HEK293 (cell line): ENCODE measurements at regions not wholly inside any gene's neighbourhood (a gene's known extent, or its start where the extent isn't known, plus 50 kb on each side); places are given as distances from the start of the nearest gene placed in this dataset.

Experiments
- CTCF ChIA-PET: fragments of 350-600 bp; formaldehyde crosslinking; extraction: SDS; loops from one replicate; lab custom pipeline; 2021; ENCODE audit warnings: antibody characterized with exemption; lab: Yijun Ruan, JAX
- POLR2A ChIA-PET: fragments of 300-600 bp; formaldehyde crosslinking; extraction: SDS; loops from one replicate; lab custom pipeline; 2020; ENCODE audit warnings: antibody characterized with exemption, inconsistent platforms; lab: Yijun Ruan, JAX
- H3K27ac ChIP-seq: fragments of 200-500 bp; sonication (Bioruptor generic); 2 replicates; pipeline ENCODE4 v1.5.1; 2014; ENCODE audit warnings: low read depth, low read length, control low read depth, inconsistent platforms; ENCODE audit errors: extremely low read depth
- H3K36me3 ChIP-seq, 2 experiments: fragments of 200-500 bp in 1 of 2; sonication (Bioruptor generic) in 1 of 2; 1 replicate in 1 of 2; 2 replicates in 1 of 2; pipeline ENCODE4 v1.5.1; 2014 to 2017; ENCODE audit warnings: inconsistent platforms in 2 of 2, low read length in 2 of 2; ENCODE audit not compliant: control insufficient read depth in 2 of 2, insufficient read depth in 1 of 2
- H3K4me1 ChIP-seq: fragments of 200-500 bp; sonication (Bioruptor generic); 2 replicates; pipeline ENCODE4 v1.5.1; 2014; ENCODE audit warnings: mild to moderate bottlenecking, low read length, inconsistent platforms; ENCODE audit not compliant: control insufficient read depth, insufficient read depth
- H3K4me3 ChIP-seq: 2 replicates; pipeline ENCODE4 v1.5.1; 2011; ENCODE audit warnings: low read depth, mild to moderate bottlenecking, control low read depth, low read length, moderate library complexity
- H3K9me3 ChIP-seq: fragments of 200-500 bp; sonication (Bioruptor generic); 2 replicates; pipeline ENCODE4 v1.5.1; 2014; ENCODE audit warnings: low read depth, low read length, inconsistent platforms; ENCODE audit not compliant: control insufficient read depth, insufficient read depth
- GLIS2 ChIP-seq: fragments of 450-650 bp; formaldehyde crosslinking; IDR thresholded peaks from 2 replicates; pipeline ENCODE4 v1.5.1; 2016; ENCODE audit warnings: missing biosample characterization, missing genetic modification characterization
- IKZF3 ChIP-seq: fragments of 450-650 bp; IDR thresholded peaks from 2 replicates; pipeline ENCODE4 v1.5.0; 2018; ENCODE audit warnings: missing biosample characterization, mild to moderate bottlenecking, missing genetic modification characterization, moderate library complexity
- KLF10 ChIP-seq: fragments of 450-650 bp; IDR thresholded peaks from 2 replicates; pipeline ENCODE4 v1.5.1; 2018; ENCODE audit warnings: missing biosample characterization, mild to moderate bottlenecking, missing genetic modification characterization
- MEIS1 ChIP-seq: sonication (generic); formaldehyde crosslinking; IDR thresholded peaks from 2 replicates; pipeline ENCODE4 v1.8.1; 2022; ENCODE audit warnings: missing genetic modification reagents, mild to moderate bottlenecking, borderline replicate concordance
- REPIN1 ChIP-seq: fragments of 450-650 bp; formaldehyde crosslinking; IDR thresholded peaks from 2 replicates; pipeline ENCODE4 v1.5.1; 2017; ENCODE audit warnings: missing biosample characterization, missing genetic modification characterization, low read depth
- SCRT1 ChIP-seq: fragments of 450-650 bp; formaldehyde crosslinking; IDR thresholded peaks from 2 replicates; pipeline ENCODE4 v1.5.1; 2016; ENCODE audit warnings: missing biosample characterization, missing genetic modification characterization, borderline replicate concordance
- YY1 ChIP-seq: fragments of 450-650 bp; formaldehyde crosslinking; IDR thresholded peaks from 2 replicates; pipeline ENCODE4 v1.5.1; 2018; ENCODE audit warnings: missing biosample characterization, missing genetic modification characterization
- ZNF112 ChIP-seq: fragments of 450-650 bp; formaldehyde crosslinking; IDR thresholded peaks from 2 replicates; pipeline ENCODE4 v1.5.0; 2017; ENCODE audit warnings: missing biosample characterization, missing genetic modification characterization
- ZNF140 ChIP-seq: fragments of 450-650 bp; formaldehyde crosslinking; IDR thresholded peaks from 2 replicates; pipeline ENCODE4 v1.5.1; 2016; ENCODE audit warnings: missing biosample characterization, missing genetic modification characterization
- ZNF16 ChIP-seq: fragments of 450-650 bp; formaldehyde crosslinking; IDR thresholded peaks from 2 replicates; pipeline ENCODE4 v1.5.1; 2016; ENCODE audit warnings: low read depth, missing biosample characterization, missing genetic modification characterization
- ZNF169 ChIP-seq: fragments of 450-650 bp; formaldehyde crosslinking; IDR thresholded peaks from 2 replicates; pipeline ENCODE4 v1.5.1; 2016; ENCODE audit warnings: missing biosample characterization, missing genetic modification characterization
- ZNF24 ChIP-seq: fragments of 450-650 bp; formaldehyde crosslinking; IDR thresholded peaks from 2 replicates; pipeline ENCODE4 v1.5.1; 2016; ENCODE audit warnings: missing biosample characterization, missing genetic modification characterization
- ZNF248 ChIP-seq: fragments of 450-650 bp; formaldehyde crosslinking; IDR thresholded peaks from 2 replicates; pipeline ENCODE4 v1.5.1; 2017; ENCODE audit warnings: missing biosample characterization, missing genetic modification characterization
- ZNF341 ChIP-seq: fragments of 450-650 bp; formaldehyde crosslinking; IDR thresholded peaks from 2 replicates; pipeline ENCODE4; 2016; ENCODE audit warnings: low read depth, missing biosample characterization, missing genetic modification characterization
- ZNF404 ChIP-seq: fragments of 450-650 bp; formaldehyde crosslinking; IDR thresholded peaks from 2 replicates; pipeline ENCODE4 v1.5.1; 2017; ENCODE audit warnings: missing biosample characterization, missing genetic modification characterization
- ZNF629 ChIP-seq: fragments of 450-650 bp; formaldehyde crosslinking; IDR thresholded peaks from 2 replicates; pipeline ENCODE4 v1.5.1; 2017; ENCODE audit warnings: missing biosample characterization, missing genetic modification characterization
- ZNF707 ChIP-seq: fragments of 450-650 bp; formaldehyde crosslinking; IDR thresholded peaks from 2 replicates; pipeline ENCODE4 v1.5.1; 2016; ENCODE audit warnings: missing biosample characterization, missing genetic modification characterization
- ZNF747 ChIP-seq: fragments of 450-650 bp; formaldehyde crosslinking; IDR thresholded peaks from 2 replicates; pipeline ENCODE4 v1.5.1; 2016; ENCODE audit warnings: missing biosample characterization, missing genetic modification characterization
- ZNF777 ChIP-seq: fragments of 450-650 bp; formaldehyde crosslinking; IDR thresholded peaks from 2 replicates; pipeline ENCODE4 v1.5.1; 2017; ENCODE audit warnings: missing biosample characterization, missing genetic modification characterization, borderline replicate concordance
- TF ChIP-seq, protein P1 (sequence below): fragments of 450-650 bp; formaldehyde crosslinking; conservative IDR thresholded peaks from 2 replicates; pipeline ENCODE4 v1.5.1; 2016; ENCODE audit warnings: low read depth, missing biosample characterization, missing genetic modification characterization
- TF ChIP-seq, protein P2 (sequence below): fragments of 450-650 bp; formaldehyde crosslinking; IDR thresholded peaks from 2 replicates; pipeline ENCODE4 v1.5.1; 2016; ENCODE audit warnings: missing biosample characterization, missing genetic modification characterization
- TF ChIP-seq, protein P3 (sequence below): fragments of 450-650 bp; IDR thresholded peaks from 2 replicates; pipeline ENCODE4 v1.5.1; 2018; ENCODE audit warnings: missing biosample characterization, missing genetic modification characterization

DNA sequence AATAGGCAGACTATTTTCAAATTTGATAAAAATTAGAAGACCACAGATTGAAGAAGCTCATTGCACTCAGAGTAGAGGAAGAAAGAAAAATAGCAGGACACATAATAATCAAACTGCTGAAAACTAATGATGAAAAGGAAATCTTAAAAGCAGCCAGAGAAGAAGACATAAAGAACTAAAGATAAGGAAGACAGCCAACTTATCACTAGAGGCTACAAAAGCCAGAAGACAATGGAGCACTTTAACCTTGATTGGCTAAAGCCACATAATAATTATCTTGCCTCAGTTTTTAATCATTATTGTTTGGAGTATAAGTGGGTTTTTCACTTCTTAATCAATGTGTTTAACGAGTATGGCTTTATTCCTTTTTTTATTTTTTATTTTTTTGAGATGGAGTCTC lies 397.6 kb downstream of the RNF144B start:
- TF ChIP-seq ZNF404 (tag by site-specific recombination): no peak
- TF ChIP-seq, protein P1, sequence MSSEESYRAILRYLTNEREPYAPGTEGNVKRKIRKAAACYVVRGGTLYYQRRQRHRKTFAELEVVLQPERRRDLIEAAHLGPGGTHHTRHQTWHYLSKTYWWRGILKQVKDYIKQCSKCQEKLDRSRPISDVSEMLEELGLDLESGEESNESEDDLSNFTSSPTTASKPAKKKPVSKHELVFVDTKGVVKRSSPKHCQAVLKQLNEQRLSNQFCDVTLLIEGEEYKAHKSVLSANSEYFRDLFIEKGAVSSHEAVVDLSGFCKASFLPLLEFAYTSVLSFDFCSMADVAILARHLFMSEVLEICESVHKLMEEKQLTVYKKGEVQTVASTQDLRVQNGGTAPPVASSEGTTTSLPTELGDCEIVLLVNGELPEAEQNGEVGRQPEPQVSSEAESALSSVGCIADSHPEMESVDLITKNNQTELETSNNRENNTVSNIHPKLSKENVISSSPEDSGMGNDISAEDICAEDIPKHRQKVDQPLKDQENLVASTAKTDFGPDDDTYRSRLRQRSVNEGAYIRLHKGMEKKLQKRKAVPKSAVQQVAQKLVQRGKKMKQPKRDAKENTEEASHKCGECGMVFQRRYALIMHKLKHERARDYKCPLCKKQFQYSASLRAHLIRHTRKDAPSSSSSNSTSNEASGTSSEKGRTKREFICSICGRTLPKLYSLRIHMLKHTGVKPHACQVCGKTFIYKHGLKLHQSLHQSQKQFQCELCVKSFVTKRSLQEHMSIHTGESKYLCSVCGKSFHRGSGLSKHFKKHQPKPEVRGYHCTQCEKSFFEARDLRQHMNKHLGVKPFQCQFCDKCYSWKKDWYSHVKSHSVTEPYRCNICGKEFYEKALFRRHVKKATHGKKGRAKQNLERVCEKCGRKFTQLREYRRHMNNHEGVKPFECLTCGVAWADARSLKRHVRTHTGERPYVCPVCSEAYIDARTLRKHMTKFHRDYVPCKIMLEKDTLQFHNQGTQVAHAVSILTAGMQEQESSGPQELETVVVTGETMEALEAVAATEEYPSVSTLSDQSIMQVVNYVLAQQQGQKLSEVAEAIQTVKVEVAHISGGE (tag by site-specific recombination): no peak
- no peak for TF ChIP-seq ZNF169 (tag by site-specific recombination)
- no peak overlapping the region for H3K4me3 ChIP-seq
- no peaks in the 10 kb centered on the region for H3K4me1 ChIP-seq
- ChIA-PET CTCF (interaction anchor here (0.7 kb wide), 1 partner anchor 10 kb away, joined by 3 read pairs; no protein-coding TSS in a partner anchor), POLR2A (no interaction called here)
- H3K9me3 ChIP-seq: no peaks in the 10 kb centered on the region
- no peak overlapping the region for H3K27ac ChIP-seq
- H3K36me3 ChIP-seq: no peaks in the 10 kb centered on the region

DNA sequence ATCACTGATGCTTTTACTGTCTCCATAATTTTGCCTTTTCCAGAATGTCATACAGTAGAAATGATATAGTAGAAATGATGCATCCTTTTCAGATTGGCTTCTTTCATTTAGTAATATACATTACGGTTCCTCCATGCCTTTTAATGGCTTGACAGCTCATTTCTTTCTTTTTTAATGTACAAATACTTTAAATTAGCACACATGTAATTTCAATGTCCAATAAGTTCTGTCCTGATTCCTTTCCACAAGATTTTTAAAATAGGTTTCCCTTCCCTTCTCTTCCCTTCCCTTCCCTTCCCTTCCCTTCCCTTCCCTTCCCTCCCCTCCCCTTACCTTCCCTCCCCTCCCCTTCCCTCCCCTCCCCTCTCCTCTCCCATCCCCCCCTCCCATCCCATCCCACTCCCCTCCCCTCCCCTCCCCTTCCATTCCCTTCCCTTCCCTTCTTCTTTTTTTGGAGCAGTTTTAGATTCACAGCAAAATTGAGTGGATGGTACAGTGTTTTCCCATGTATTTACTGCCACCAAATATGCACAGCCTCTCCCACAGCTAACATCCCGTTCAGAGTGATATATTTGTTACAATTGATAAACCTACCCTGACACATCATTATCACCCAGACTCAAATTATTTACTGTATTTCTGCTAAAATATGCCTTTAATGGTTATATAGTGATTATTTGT lies 398.8 kb downstream of the RNF144B start:
- H3K9me3 ChIP-seq: no peaks in the 10 kb centered on the region
- no peak for TF ChIP-seq ZNF140 (tag by site-specific recombination)
- no peak for TF ChIP-seq REPIN1 (tag by site-specific recombination)
- no peak for TF ChIP-seq ZNF707 (tag by site-specific recombination)
- TF ChIP-seq, protein P2, sequence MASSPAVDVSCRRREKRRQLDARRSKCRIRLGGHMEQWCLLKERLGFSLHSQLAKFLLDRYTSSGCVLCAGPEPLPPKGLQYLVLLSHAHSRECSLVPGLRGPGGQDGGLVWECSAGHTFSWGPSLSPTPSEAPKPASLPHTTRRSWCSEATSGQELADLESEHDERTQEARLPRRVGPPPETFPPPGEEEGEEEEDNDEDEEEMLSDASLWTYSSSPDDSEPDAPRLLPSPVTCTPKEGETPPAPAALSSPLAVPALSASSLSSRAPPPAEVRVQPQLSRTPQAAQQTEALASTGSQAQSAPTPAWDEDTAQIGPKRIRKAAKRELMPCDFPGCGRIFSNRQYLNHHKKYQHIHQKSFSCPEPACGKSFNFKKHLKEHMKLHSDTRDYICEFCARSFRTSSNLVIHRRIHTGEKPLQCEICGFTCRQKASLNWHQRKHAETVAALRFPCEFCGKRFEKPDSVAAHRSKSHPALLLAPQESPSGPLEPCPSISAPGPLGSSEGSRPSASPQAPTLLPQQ (tag by site-specific recombination): no peak
- no peak for TF ChIP-seq KLF10 (tag by site-specific recombination)
- TF ChIP-seq ZNF747 (tag by site-specific recombination): no peak
- no peak for TF ChIP-seq ZNF16
- TF ChIP-seq ZNF112: no peak
- TF ChIP-seq ZNF248 (tag by site-specific recombination): no peak
- no peak for TF ChIP-seq SCRT1
- TF ChIP-seq ZNF777 (tag by site-specific recombination): no peak
- TF ChIP-seq YY1 (tag by site-specific recombination): no peak
- no peak for TF ChIP-seq IKZF3 (tag by site-specific recombination)
- no peak for TF ChIP-seq ZNF24
- no peak for TF ChIP-seq ZNF629 (tag by site-specific recombination)
- TF ChIP-seq MEIS1 (CRISPR knock-in tag): no peak
- TF ChIP-seq ZNF341 (tag by site-specific recombination): no peak
- TF ChIP-seq, protein P3, sequence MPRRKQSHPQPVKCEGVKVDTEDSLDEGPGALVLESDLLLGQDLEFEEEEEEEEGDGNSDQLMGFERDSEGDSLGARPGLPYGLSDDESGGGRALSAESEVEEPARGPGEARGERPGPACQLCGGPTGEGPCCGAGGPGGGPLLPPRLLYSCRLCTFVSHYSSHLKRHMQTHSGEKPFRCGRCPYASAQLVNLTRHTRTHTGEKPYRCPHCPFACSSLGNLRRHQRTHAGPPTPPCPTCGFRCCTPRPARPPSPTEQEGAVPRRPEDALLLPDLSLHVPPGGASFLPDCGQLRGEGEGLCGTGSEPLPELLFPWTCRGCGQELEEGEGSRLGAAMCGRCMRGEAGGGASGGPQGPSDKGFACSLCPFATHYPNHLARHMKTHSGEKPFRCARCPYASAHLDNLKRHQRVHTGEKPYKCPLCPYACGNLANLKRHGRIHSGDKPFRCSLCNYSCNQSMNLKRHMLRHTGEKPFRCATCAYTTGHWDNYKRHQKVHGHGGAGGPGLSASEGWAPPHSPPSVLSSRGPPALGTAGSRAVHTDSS (tag by site-specific recombination): no peak
- TF ChIP-seq GLIS2 (tag by site-specific recombination): no peak
- no peaks in the 10 kb centered on the region for H3K36me3 ChIP-seq
- H3K27ac ChIP-seq: no peak overlapping the region
- CTCF ChIA-PET: no interaction called here
- no peak overlapping the region for H3K4me3 ChIP-seq
- POLR2A ChIA-PET: no interaction called here
- no peaks in the 10 kb centered on the region for H3K4me1 ChIP-seq
